Stomach smooth muscle (tissue), 2 donors: ENCODE measurements at regions not wholly inside any gene's neighbourhood (a gene's known extent, or its start where the extent isn't known, plus 50 kb on each side); places are given as distances from the start of the nearest gene placed in this dataset.

Source experiments
- H3K27ac ChIP-seq: one replicate; pipeline ENCODE4 v1.7.0; 2013; ENCODE audit warnings: mild to moderate bottlenecking, low read length, inconsistent platforms
- H3K27me3 ChIP-seq, 2 donors: one replicate each; pipeline ENCODE4 v1.7.0; 2013; ENCODE audit warnings: low read length in 2 of 2; ENCODE audit not compliant: insufficient read depth in 2 of 2, control insufficient read depth in 1 of 2
- H3K36me3 ChIP-seq, 2 donors: one replicate each; pipeline ENCODE4 v1.7.0; 2013; ENCODE audit warnings: low read length in 2 of 2; ENCODE audit not compliant: control insufficient read depth in 2 of 2, insufficient read depth in 2 of 2
- H3K4me1 ChIP-seq: one replicate; pipeline ENCODE4 v1.7.0; 2013; ENCODE audit warnings: low read length; ENCODE audit not compliant: control insufficient read depth, insufficient read depth
- H3K4me3 ChIP-seq, 2 donors: one replicate each; pipeline ENCODE4 v1.7.0; 2013; ENCODE audit warnings: low read length in 2 of 2
- H3K9ac ChIP-seq, 2 donors: one replicate each; pipeline ENCODE4 v1.7.0; 2013; ENCODE audit warnings: low read length in 2 of 2, mild to moderate bottlenecking in 1 of 2
- H3K9me3 ChIP-seq, 2 donors: one replicate each; pipeline ENCODE4 v1.7.0; 2013; ENCODE audit warnings: low read length in 2 of 2; ENCODE audit not compliant: control insufficient read depth in 2 of 2
- donor health status: healthy.
- donor health status: Pancreatic carcinoma.

- no peak overlapping the region for H3K4me3 ChIP-seq
- no peaks in the 10 kb centered on the region for H3K9me3 ChIP-seq
- H3K27me3 ChIP-seq: no peaks in the 10 kb centered on the region
- H3K9ac ChIP-seq: no peak overlapping the region
- H3K4me1 ChIP-seq: no peaks in the 10 kb centered on the region
- H3K36me3 ChIP-seq: no peaks in the 10 kb centered on the region
- H3K27ac ChIP-seq: no peak overlapping the region
Measured at GRCh38 chr2:54394392-54394791, 61.7 kb upstream of the SPTBN1 start.

GRCh38 chr2:54396107-54396506, 60.0 kb upstream of the SPTBN1 start:
- Histone ChIP-seq H3K4me3 (no peak overlapping the region), H3K4me1 (peaks cover 1% of the 10 kb centered on the region), H3K9ac (no peak overlapping the region), H3K27me3 (no peaks in the 10 kb centered on the region), H3K36me3 (no peaks in the 10 kb centered on the region), H3K9me3 (no peaks in the 10 kb centered on the region), H3K27ac (no peak overlapping the region)

- no peaks in the 10 kb centered on the region for H3K36me3 ChIP-seq
- H3K27me3 ChIP-seq: no peaks in the 10 kb centered on the region
- H3K9ac ChIP-seq: no peak overlapping the region
- peaks cover 2% of the 10 kb centered on the region for H3K4me1 ChIP-seq
- H3K27ac ChIP-seq: no peak overlapping the region
- H3K9me3 ChIP-seq: no peaks in the 10 kb centered on the region
- H3K4me3 ChIP-seq: no peak overlapping the region
Measured at GRCh38 chr2:54396798-54397197, 59.3 kb upstream of the SPTBN1 start.

- Histone ChIP-seq H3K9me3 (no peaks in the 10 kb centered on the region), H3K4me1 (peaks cover 2% of the 10 kb centered on the region), H3K4me3 (no peak overlapping the region), H3K36me3 (no peaks in the 10 kb centered on the region), H3K27me3 (no peaks in the 10 kb centered on the region), H3K27ac (no peak overlapping the region), H3K9ac (no peak overlapping the region)
Measured at GRCh38 chr2:54397426-54397825, 58.7 kb upstream of the SPTBN1 start.

GRCh38 chr2:54401554-54401953, 54.6 kb upstream of the SPTBN1 start:
- Histone ChIP-seq H3K36me3 (no peaks in the 10 kb centered on the region), H3K4me3 (no peak overlapping the region), H3K9me3 (no peaks in the 10 kb centered on the region), H3K9ac (no peak overlapping the region), H3K27ac (peak overlapping the region; percentile 47), H3K27me3 (no peaks in the 10 kb centered on the region), H3K4me1 (peaks cover 2% of the 10 kb centered on the region)

- Histone ChIP-seq H3K4me1 (peaks cover 2% of the 10 kb centered on the region), H3K36me3 (no peaks in the 10 kb centered on the region), H3K9me3 (no peaks in the 10 kb centered on the region), H3K9ac (no peak overlapping the region), H3K27ac (no peak overlapping the region), H3K27me3 (no peaks in the 10 kb centered on the region), H3K4me3 (no peak overlapping the region)
Measured at GRCh38 chr2:54402350-54402749, 53.8 kb upstream of the SPTBN1 start.

GRCh38 chr2:54403512-54404238, 52.5 kb upstream of the SPTBN1 start:
- H3K9me3 ChIP-seq: no peaks in the 10 kb centered on the region
- no peaks in the 10 kb centered on the region for H3K27me3 ChIP-seq
- no peak overlapping the region for H3K9ac ChIP-seq
- no peak overlapping the region for H3K27ac ChIP-seq
- H3K4me3 ChIP-seq: no peak overlapping the region
- no peaks in the 10 kb centered on the region for H3K36me3 ChIP-seq
- H3K4me1 ChIP-seq: peaks cover 2% of the 10 kb centered on the region

- no peaks in the 10 kb centered on the region for H3K36me3 ChIP-seq
- H3K27me3 ChIP-seq: no peaks in the 10 kb centered on the region
- H3K9me3 ChIP-seq: no peaks in the 10 kb centered on the region
- H3K4me1 ChIP-seq: peaks cover 2% of the 10 kb centered on the region
- H3K4me3 ChIP-seq: no peak overlapping the region
- no peak overlapping the region for H3K27ac ChIP-seq
- no peak overlapping the region for H3K9ac ChIP-seq
Measured at GRCh38 chr2:54404270-54404669, 51.9 kb upstream of the SPTBN1 start.

GRCh38 chr2:54406031-54406430, 50.1 kb upstream of the SPTBN1 start:
- H3K9ac ChIP-seq: no peak overlapping the region
- no peak overlapping the region for H3K4me3 ChIP-seq
- H3K36me3 ChIP-seq: no peaks in the 10 kb centered on the region
- H3K9me3 ChIP-seq: no peaks in the 10 kb centered on the region
- no peak overlapping the region for H3K27ac ChIP-seq
- H3K4me1 ChIP-seq: peaks cover 2% of the 10 kb centered on the region
- no peaks in the 10 kb centered on the region for H3K27me3 ChIP-seq
